GM20000 (cell line): ENCODE measurements at regions not wholly inside any gene's neighbourhood (a gene's known extent, or its start where the extent isn't known, plus 50 kb on each side); places are given as distances from the start of the nearest gene placed in this dataset.

Experiments used
- DNase-seq: peaks from one replicate; pipeline ENCODE4 v3.0.0; 2012; ENCODE audit warnings: low spot score
- TF ChIP-seq, protein P1 (sequence below): IDR thresholded peaks from 2 replicates; pipeline ENCODE4 v1.5.1; 2012; ENCODE audit warnings: mild to moderate bottlenecking, control low read depth; ENCODE audit errors: extremely low read depth, missing control alignments

DNA sequence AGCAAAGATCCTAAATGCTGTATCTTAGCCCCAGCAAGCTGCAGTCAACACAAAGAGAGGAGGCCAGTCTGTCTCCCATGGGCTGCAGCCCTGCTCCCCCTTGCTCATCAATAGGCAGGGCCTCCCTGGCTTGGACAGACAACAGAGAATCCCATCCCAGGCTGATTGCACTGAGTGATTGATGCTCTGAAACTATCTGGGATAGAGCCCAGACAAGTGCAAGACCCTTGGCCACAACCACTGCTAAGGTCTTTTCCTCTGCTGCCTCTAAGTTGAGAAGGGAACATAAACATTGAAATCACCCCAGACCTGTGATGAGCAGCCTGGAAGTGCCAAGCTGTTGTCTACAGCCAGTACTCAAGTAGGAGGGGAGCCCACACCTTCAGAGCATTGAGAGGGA is 661.0 kb upstream of the CDH18 start:
- no peak for DNase-seq
- TF ChIP-seq, protein P1, sequence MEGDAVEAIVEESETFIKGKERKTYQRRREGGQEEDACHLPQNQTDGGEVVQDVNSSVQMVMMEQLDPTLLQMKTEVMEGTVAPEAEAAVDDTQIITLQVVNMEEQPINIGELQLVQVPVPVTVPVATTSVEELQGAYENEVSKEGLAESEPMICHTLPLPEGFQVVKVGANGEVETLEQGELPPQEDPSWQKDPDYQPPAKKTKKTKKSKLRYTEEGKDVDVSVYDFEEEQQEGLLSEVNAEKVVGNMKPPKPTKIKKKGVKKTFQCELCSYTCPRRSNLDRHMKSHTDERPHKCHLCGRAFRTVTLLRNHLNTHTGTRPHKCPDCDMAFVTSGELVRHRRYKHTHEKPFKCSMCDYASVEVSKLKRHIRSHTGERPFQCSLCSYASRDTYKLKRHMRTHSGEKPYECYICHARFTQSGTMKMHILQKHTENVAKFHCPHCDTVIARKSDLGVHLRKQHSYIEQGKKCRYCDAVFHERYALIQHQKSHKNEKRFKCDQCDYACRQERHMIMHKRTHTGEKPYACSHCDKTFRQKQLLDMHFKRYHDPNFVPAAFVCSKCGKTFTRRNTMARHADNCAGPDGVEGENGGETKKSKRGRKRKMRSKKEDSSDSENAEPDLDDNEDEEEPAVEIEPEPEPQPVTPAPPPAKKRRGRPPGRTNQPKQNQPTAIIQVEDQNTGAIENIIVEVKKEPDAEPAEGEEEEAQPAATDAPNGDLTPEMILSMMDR = no peak

DNA sequence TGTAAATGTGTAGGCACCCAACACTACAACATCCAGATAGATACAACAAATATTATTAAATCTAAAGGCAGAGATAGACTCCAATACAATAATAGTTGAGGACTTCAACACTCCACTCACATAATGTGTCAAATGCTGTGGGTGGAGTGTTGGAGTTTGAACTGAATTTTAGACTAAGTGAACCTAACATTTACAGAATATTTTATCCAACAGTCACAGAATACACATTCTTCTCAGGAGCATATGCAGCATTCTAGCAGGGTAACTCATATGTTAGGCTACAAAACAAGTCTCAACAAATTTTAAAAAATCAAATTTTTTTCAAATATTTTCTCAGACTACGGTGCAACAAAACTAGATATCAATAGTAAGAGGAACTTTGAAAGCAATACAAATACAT is 648.7 kb upstream of the CDH18 start:
- TF ChIP-seq, protein P1 = no peak
- no peak for DNase-seq

- TF ChIP-seq, protein P1 = no peak
- DNase-seq = no peak
These were observed 631.6 kb upstream of the CDH18 start for GRCh38 chr5:20619591-20619990.

GRCh38 chr5:20618340-20618739 is 630.3 kb upstream of the CDH18 start:
- TF ChIP-seq, protein P1 = no peak
- DNase-seq = no peak

- no peak for DNase-seq
- TF ChIP-seq, protein P1 = no peak
These were observed 629.8 kb upstream of the CDH18 start for GRCh38 chr5:20617841-20618240.

DNA sequence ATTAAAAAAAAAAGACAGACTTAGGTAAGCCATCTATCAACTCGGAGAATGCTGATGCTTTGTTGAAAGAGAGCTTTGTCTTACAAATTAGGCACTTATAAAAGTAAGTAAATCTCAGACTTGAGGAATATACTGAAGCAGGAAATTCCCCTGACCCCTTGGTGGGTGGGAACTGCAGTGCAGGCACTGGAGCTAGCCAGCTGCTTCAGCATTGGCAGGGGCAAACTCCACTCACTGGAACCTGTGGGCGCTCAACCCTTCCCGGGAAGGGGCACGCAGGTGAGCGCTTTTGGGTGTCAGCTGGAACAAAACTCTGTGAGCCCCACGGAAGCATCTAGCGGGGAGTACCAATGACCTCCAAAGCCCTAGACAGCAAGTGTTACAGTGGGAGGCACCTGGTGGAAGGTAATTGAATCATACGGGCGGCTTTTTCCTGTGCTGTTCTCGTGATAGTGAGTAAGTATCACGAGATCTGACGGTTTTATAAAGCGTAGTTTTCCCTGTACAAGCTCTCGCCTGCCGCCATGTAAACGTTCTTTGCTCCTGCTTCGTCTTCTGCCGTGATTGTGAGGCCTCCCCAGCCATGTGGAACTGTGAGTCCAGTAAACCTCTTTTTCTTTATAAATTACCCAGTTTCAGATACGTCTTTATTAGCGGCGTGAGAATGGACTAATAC is 628.0 kb upstream of the CDH18 start:
- TF ChIP-seq, protein P1 = no peak
- DNase-seq = no peak

DNA sequence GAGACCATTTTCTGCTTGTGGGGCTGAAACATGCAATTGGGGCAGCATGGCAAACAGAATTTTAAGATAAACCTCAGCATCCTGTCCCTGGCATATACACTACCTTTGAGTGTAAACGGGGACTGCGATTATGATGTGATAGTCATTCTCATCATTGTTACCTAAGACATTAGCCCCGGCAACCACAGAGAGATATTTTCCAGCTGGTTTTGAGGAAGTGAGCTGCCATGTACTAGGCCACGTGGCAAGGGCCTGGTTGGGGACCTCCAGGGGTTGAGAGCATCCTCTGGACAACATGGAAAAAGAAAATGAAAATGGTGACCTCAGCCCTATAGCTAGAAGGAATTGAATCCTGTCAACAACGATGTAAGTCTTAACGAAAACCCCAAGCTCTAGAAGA is 623.6 kb upstream of the CDH18 start:
- TF ChIP-seq, protein P1 = no peak
- no peak for DNase-seq
